ENCODE measurements at regions not wholly inside any gene's neighbourhood (a gene's known extent, or its start where the extent isn't known, plus 50 kb on each side); places are given as distances from the start of the nearest gene placed in this dataset.

GRCh38 chr13:108361769-108362168 lies 92.3 kb downstream of the TNFSF13B start:
- no peak for TF ChIP-seq POLR2A (IDR thresholded peaks at IDR 0.05)
- no peak for TF ChIP-seq CTCF (IDR thresholded peaks at IDR 0.05)
- no peak for TF ChIP-seq POLR2AphosphoS5 (IDR thresholded peaks at IDR 0.05)
- TF ChIP-seq EP300 (IDR thresholded peaks at IDR 0.05; ENCODE audit: low read depth), result no peak
